Mesendoderm (in vitro differentiated cells): ENCODE measurements at regions not wholly inside any gene's neighbourhood (a gene's known extent, or its start where the extent isn't known, plus 50 kb on each side); places are given as distances from the start of the nearest gene placed in this dataset.
A peak's percentile ranks its signal among the peaks of the same experiment; 100 is the strongest.

Experiments
- DNase-seq: peaks from one replicate; pipeline ENCODE4 v3.0.0; 2013
- H2AK5ac ChIP-seq: 2 replicates; pipeline ENCODE4 v1.6.1; 2013; ENCODE audit warnings: low read length, inconsistent platforms
- H2BK120ac ChIP-seq: 2 replicates; pipeline ENCODE4 v1.6.1; 2013; ENCODE audit warnings: low read depth, mild to moderate bottlenecking, low read length, moderate library complexity, mixed read lengths
- H2BK15ac ChIP-seq: replicated peaks from 2 replicates; pipeline ENCODE4 v1.6.1; 2013; ENCODE audit warnings: low read depth, mild to moderate bottlenecking, moderate library complexity
- H2BK5ac ChIP-seq: 2 replicates; pipeline ENCODE4 v1.6.1; 2013; ENCODE audit warnings: low read length, inconsistent platforms
- H3K18ac ChIP-seq: 2 replicates; pipeline ENCODE4 v1.6.1; 2013; ENCODE audit warnings: mild to moderate bottlenecking, low read length, mixed read lengths
- H3K23ac ChIP-seq: one replicate; pipeline ENCODE4 v1.6.1; 2013; ENCODE audit warnings: low read length
- H3K27ac ChIP-seq: 2 replicates; pipeline ENCODE4 v1.5.1; 2013; ENCODE audit warnings: low read depth, mild to moderate bottlenecking, inconsistent platforms, low read length, moderate library complexity
- H3K27me3 ChIP-seq: 2 replicates; pipeline ENCODE4 v1.6.1; 2013; ENCODE audit warnings: low read length, control low read depth, mild to moderate bottlenecking, inconsistent platforms; ENCODE audit not compliant: insufficient read depth, poor library complexity
- H3K36me3 ChIP-seq: 2 replicates; pipeline ENCODE4 v1.6.1; 2013; ENCODE audit warnings: low read length, inconsistent platforms; ENCODE audit not compliant: control insufficient read depth, insufficient read depth
- H3K4ac ChIP-seq: one replicate; pipeline ENCODE4 v1.6.1; 2013; ENCODE audit warnings: low read depth, mild to moderate bottlenecking, low read length, moderate library complexity
- H3K4me1 ChIP-seq: 2 replicates; pipeline ENCODE4 v1.6.1; 2013; ENCODE audit warnings: low read depth, low read length, inconsistent platforms; ENCODE audit not compliant: control insufficient read depth
- H3K4me2 ChIP-seq: 2 replicates; pipeline ENCODE4 v1.6.1; 2013; ENCODE audit warnings: low read length
- H3K4me3 ChIP-seq: 2 replicates; pipeline ENCODE4 v1.5.1; 2013; ENCODE audit warnings: mild to moderate bottlenecking, low read length
- H3K56ac ChIP-seq: one replicate; pipeline ENCODE4 v1.6.1; 2013; ENCODE audit warnings: low read length
- H3K79me1 ChIP-seq: 2 replicates; pipeline ENCODE4 v1.6.1; 2013; ENCODE audit warnings: low read length, inconsistent platforms
- H3K79me2 ChIP-seq: 2 replicates; pipeline ENCODE4 v1.6.1; 2013; ENCODE audit warnings: mild to moderate bottlenecking, low read length; ENCODE audit not compliant: control insufficient read depth, insufficient read depth
- H3K9ac ChIP-seq: 2 replicates; pipeline ENCODE4 v1.6.1; 2013; ENCODE audit warnings: low read length, inconsistent platforms
- H4K5ac ChIP-seq: one replicate; pipeline ENCODE4 v1.6.1; 2013; ENCODE audit warnings: low read length
- H4K8ac ChIP-seq: one replicate; pipeline ENCODE4 v1.6.1; 2013; ENCODE audit warnings: low read depth, mild to moderate bottlenecking, control low read depth, low read length, moderate library complexity
- WGBS: extraction: QIAGEN DNeasy Blood & Tissue Kit; methylation state at CpG from one replicate; pipeline ENCODE4 v1.1.7; 2013; ENCODE audit warnings: low lambda C conversion rate, missing lambda C conversion rate; ENCODE audit not compliant: insufficient coverage; ENCODE audit errors: extremely low coverage; 5-methylcytosine and 5-hydroxymethylcytosine counted together

DNA sequence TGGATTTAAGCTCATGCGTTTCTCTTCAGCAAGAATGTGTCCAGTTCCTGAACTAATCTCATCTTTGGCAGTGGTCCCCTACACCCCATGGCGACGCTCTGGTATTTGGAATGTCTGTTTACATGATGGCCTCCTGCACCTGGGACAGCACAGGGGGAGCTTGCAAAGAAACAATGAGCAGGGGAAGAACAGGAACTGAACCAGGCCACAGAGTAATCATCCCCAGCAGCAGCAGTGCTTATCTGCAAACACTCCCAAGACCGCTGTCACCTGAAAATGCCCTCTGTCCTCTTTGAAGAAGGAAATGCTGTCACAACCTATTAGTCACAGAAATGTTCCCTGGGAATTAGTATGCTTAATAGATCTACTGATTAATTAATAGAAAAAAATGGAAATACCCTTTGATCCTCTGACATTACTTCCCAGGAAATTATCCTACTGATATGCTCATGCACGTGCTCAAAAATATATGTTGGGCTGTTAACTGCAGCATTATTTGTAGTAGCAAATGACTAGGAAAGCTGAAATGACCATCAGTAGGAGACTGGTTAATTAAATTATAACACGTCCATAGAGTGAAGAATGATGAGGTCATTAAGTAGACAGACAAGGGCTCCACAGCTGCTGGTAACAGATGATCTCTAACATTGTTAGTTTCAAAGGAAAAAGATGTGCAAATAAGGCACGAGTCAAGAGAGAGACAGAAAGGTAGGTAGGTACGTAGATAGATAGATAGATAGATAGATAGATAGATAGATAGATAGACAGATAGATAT, 279.3 kb upstream of the FLRT2 start:
- Histone ChIP-seq H3K9ac (no peak overlapping the region), H3K27me3 (no peaks in the 10 kb centered on the region), H3K36me3 (no peaks in the 10 kb centered on the region), H3K27ac (no peak overlapping the region), H2AK5ac (no peak overlapping the region), H2BK120ac (no peak overlapping the region), H3K79me1 (no peaks in the 10 kb centered on the region), H3K18ac (no peak overlapping the region), H3K4me3 (no peak overlapping the region), H2BK15ac (no peak overlapping the region), H3K4ac (no peak overlapping the region), H3K79me2 (no peaks in the 10 kb centered on the region), H4K8ac (no peak overlapping the region), H3K4me1 (no peaks in the 10 kb centered on the region), H3K56ac (no peak overlapping the region), H3K23ac (no peak overlapping the region), H3K4me2 (no peak overlapping the region), H4K5ac (no peak overlapping the region), H2BK5ac (no peak overlapping the region)
- no CpG with 5 or more reads among the region's 8 CpGs for WGBS
- DNase-seq: peak; percentile 90

DNA sequence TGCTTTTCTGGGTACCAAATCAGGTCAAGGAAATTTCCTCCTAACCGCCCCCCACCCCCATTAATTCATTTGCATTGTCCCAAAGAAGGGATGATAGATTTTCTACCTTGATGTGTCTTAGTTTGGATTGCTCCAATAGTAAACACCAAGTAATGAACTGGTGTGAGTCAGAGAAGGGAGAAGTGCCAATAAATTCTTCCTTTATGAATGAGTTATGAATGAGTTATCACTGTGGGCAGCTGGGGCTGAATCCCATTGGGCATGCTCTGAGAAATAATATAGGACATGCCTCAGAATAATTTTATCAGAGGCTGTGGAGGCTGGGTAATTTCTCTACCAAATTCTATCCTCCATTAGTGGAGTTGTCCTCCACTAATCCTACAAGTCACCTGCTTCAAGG, 277.9 kb upstream of the FLRT2 start:
- H3K27me3 ChIP-seq: no peaks in the 10 kb centered on the region
- H3K4ac ChIP-seq: no peak overlapping the region
- H3K56ac ChIP-seq: no peak overlapping the region
- no peak overlapping the region for H3K27ac ChIP-seq
- H4K5ac ChIP-seq: no peak overlapping the region
- no peaks in the 10 kb centered on the region for H3K79me1 ChIP-seq
- no peaks in the 10 kb centered on the region for H3K36me3 ChIP-seq
- no peak overlapping the region for H2BK120ac ChIP-seq
- no peak overlapping the region for H3K4me3 ChIP-seq
- H2BK15ac ChIP-seq: no peak overlapping the region
- no peak overlapping the region for H2BK5ac ChIP-seq
- no peak overlapping the region for H4K8ac ChIP-seq
- H3K79me2 ChIP-seq: no peaks in the 10 kb centered on the region
- no peak overlapping the region for H3K4me2 ChIP-seq
- H3K23ac ChIP-seq: no peak overlapping the region
- WGBS: no CpG with 5 or more reads among the region's 1 CpG
- no peak overlapping the region for H3K18ac ChIP-seq
- no peaks in the 10 kb centered on the region for H3K4me1 ChIP-seq
- no peak overlapping the region for H3K9ac ChIP-seq
- no peak overlapping the region for H2AK5ac ChIP-seq
- no peak for DNase-seq

DNA sequence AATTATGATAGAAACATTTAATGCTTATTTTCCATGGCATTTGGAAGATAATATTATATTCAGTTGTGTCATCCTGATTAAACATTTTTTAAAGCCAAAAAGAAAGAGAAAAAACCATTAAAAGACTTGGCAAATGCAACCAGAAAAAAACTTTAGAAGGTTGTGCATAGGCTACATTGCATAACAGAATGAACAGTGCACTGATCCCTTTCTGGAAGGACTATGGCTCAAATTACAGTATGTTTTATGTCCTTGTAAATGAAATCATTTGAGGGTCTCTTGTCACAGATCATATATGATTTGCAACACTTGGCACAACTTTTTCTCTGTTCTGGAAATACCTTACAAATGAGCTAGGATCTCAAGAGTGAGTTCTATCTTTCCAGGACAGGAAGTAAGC, 275.2 kb upstream of the FLRT2 start:
- H3K27me3 ChIP-seq: no peaks in the 10 kb centered on the region
- H3K23ac ChIP-seq: no peak overlapping the region
- H3K4me2 ChIP-seq: no peak overlapping the region
- no peak overlapping the region for H3K27ac ChIP-seq
- no peak overlapping the region for H3K56ac ChIP-seq
- H3K79me2 ChIP-seq: no peaks in the 10 kb centered on the region
- peak overlapping the region; percentile 51 for H3K18ac ChIP-seq
- no peaks in the 10 kb centered on the region for H3K79me1 ChIP-seq
- H2BK15ac ChIP-seq: no peak overlapping the region
- H4K5ac ChIP-seq: no peak overlapping the region
- H2BK5ac ChIP-seq: no peak overlapping the region
- H3K4me1 ChIP-seq: peaks cover 2% of the 10 kb centered on the region
- DNase-seq: no peak
- no peak overlapping the region for H3K9ac ChIP-seq
- no peak overlapping the region for H3K4ac ChIP-seq
- no peak overlapping the region for H2AK5ac ChIP-seq
- no peak overlapping the region for H3K4me3 ChIP-seq
- no peak overlapping the region for H4K8ac ChIP-seq
- no peak overlapping the region for H2BK120ac ChIP-seq
- no peaks in the 10 kb centered on the region for H3K36me3 ChIP-seq

DNA sequence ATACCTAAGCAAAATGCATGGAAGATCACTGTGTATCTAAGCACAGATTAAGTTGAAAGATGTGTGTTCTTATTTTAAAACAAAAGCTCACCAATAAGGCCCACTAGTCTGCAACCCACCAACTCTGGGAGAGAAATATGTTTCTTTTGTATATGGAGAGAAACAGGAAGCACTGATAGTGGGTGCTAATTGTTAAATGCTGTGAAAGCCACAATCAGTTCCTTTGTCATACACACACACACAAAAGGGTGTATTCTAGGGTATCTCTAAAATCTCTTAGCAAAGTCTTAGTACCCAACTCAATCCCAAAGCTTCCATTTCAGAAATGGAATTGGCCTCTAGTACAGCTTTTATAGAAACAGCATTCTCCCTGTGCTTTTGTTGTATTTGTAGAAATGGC, 272.7 kb upstream of the FLRT2 start:
- Histone ChIP-seq H3K23ac (no peak overlapping the region), H4K5ac (no peak overlapping the region), H2BK120ac (no peak overlapping the region), H3K79me2 (no peaks in the 10 kb centered on the region), H3K4me1 (peaks cover 2% of the 10 kb centered on the region), H2AK5ac (no peak overlapping the region), H3K18ac (peak overlapping the region; percentile 93), H2BK15ac (no peak overlapping the region), H3K79me1 (no peaks in the 10 kb centered on the region), H3K36me3 (no peaks in the 10 kb centered on the region), H3K27me3 (no peaks in the 10 kb centered on the region), H4K8ac (no peak overlapping the region), H3K9ac (no peak overlapping the region), H3K4me3 (no peak overlapping the region), H3K56ac (no peak overlapping the region), H3K4me2 (no peak overlapping the region), H2BK5ac (no peak overlapping the region), H3K27ac (peak overlapping the region; percentile 12), H3K4ac (no peak overlapping the region)
- DNase-seq: peak; percentile 51

DNA sequence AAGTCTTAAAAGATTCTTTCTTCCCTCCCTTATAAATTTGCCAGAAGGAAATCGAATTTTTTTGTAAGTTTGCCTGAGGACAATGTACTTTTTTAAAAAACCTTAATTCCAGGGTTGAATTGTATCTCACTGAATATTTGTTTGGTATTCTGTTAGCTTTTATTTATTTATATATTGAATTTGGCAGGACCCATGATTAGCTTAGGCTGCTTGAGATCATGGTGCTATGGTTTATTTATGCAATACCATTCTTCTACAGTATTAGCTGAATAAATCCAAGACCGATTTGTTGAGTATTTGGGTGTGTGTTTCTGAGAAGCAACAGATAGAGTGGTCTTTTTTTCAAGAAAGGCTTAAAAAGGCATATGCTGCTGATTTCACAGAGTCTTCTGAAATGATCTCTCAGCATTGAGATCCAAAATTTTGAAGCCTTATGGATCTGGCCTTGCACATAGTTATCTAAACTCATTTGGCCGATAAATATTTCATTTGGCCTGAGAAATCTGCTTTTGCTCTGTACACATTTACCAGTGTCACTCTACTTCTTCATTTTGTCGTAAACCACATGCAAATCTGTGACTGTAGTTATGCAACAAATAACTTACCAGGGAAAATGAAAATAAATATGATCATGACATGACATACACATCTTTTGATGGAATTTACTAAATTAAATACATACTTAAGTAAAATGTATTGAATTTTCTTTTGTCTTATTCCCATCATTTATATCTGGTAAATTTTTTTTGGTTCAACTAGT, 265.8 kb upstream of the FLRT2 start:
- WGBS: no CpG with 5 or more reads among the region's 4 CpGs
- Histone ChIP-seq H3K23ac (no peak overlapping the region), H3K4me1 (no peaks in the 10 kb centered on the region), H3K56ac (no peak overlapping the region), H3K18ac (no peak overlapping the region), H3K9ac (no peak overlapping the region), H3K27ac (no peak overlapping the region), H3K4me3 (no peak overlapping the region), H3K27me3 (no peaks in the 10 kb centered on the region), H2BK120ac (no peak overlapping the region), H3K79me2 (no peaks in the 10 kb centered on the region), H4K5ac (no peak overlapping the region), H2BK15ac (no peak overlapping the region), H2BK5ac (no peak overlapping the region), H2AK5ac (no peak overlapping the region), H3K79me1 (no peaks in the 10 kb centered on the region), H4K8ac (no peak overlapping the region), H3K4ac (no peak overlapping the region), H3K4me2 (no peak overlapping the region), H3K36me3 (no peaks in the 10 kb centered on the region)
- no peak for DNase-seq
